ENCODE measurements at regions not wholly inside any gene's neighbourhood (a gene's known extent, or its start where the extent isn't known, plus 50 kb on each side); places are given as distances from the start of the nearest gene placed in this dataset.

DNA sequence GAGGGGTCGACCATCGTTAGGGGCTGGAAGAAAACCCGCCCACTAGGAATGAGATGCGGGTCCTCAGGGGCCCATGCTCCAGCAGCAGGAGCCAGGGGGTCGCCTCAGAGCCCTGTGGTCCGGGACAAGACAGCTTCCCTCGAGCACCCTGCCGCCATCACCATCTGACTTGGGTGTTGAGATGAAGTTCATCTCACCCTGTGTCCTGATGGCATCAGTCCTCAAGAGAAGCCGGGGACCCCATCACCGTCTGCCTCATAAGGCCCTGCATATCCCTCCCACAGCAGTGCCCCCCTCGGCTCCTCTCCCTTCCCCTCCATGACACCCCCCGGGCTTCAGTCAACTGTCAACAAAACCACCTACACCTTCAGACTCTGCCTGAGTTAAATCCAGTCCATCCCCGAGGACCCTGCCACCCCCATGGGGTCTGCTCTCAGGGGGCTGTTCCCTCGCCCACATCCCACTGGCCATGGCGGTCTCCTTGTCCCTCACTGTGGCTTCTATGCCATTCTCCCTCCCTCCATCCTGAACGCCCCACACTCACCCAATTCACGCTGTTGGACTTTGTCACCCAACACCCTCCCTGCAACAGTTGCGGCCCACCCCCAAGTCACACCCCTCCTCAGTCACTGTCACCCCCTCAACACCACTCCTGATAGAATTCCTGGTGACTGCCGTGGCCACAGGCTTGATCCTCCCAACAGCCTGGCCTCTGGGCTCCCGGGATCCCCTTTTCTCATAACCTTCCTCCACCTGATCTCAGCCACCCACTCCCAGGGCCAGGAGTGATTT, 87.7 kb upstream of the RTL6 start:
- TF ChIP-seq, protein P1, sequence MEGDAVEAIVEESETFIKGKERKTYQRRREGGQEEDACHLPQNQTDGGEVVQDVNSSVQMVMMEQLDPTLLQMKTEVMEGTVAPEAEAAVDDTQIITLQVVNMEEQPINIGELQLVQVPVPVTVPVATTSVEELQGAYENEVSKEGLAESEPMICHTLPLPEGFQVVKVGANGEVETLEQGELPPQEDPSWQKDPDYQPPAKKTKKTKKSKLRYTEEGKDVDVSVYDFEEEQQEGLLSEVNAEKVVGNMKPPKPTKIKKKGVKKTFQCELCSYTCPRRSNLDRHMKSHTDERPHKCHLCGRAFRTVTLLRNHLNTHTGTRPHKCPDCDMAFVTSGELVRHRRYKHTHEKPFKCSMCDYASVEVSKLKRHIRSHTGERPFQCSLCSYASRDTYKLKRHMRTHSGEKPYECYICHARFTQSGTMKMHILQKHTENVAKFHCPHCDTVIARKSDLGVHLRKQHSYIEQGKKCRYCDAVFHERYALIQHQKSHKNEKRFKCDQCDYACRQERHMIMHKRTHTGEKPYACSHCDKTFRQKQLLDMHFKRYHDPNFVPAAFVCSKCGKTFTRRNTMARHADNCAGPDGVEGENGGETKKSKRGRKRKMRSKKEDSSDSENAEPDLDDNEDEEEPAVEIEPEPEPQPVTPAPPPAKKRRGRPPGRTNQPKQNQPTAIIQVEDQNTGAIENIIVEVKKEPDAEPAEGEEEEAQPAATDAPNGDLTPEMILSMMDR (IDR thresholded peaks at IDR 0.05), result no peak
- no peak for TF ChIP-seq EP300 (IDR thresholded peaks at IDR 0.05)

Data from tibial nerve (tissue), 4 donors.